Hepatocyte (in vitro differentiated cells): ENCODE measurements at regions not wholly inside any gene's neighbourhood (a gene's known extent, or its start where the extent isn't known, plus 50 kb on each side); places are given as distances from the start of the nearest gene placed in this dataset.

Experiments
- DNase-seq: peaks from one replicate; pipeline ENCODE4 v3.0.0-alpha.2; 2016; ENCODE audit warnings: low spot score
- H2AFZ ChIP-seq: fragments of 200-600 bp; sonication (generic); 2 replicates; pipeline ENCODE4 v1.6.0; 2016; ENCODE audit warnings: antibody characterized with exemption, mild to moderate bottlenecking
- H3K27ac ChIP-seq: fragments of 200-600 bp; sonication (generic); 2 replicates; pipeline ENCODE4 v1.5.1; 2016; ENCODE audit warnings: mild to moderate bottlenecking
- H3K27me3 ChIP-seq: fragments of 200-600 bp; sonication (generic); 2 replicates; pipeline ENCODE4 v1.6.1; 2016
- H3K36me3 ChIP-seq: fragments of 200-600 bp; sonication (generic); replicated peaks from 2 replicates; pipeline ENCODE4 v1.5.1; 2016; ENCODE audit warnings: low read depth; ENCODE audit not compliant: insufficient read depth
- H3K4me1 ChIP-seq: fragments of 200-600 bp; sonication (generic); 2 replicates; pipeline ENCODE4 v1.5.1; 2016; ENCODE audit warnings: mild to moderate bottlenecking, moderate library complexity; ENCODE audit not compliant: insufficient read depth
- H3K4me2 ChIP-seq: fragments of 200-600 bp; sonication (generic); 2 replicates; pipeline ENCODE4 v1.6.0; 2016
- H3K4me3 ChIP-seq: fragments of 200-600 bp; sonication (generic); 2 replicates; pipeline ENCODE4 v1.5.1; 2016; ENCODE audit warnings: mild to moderate bottlenecking
- H3K79me2 ChIP-seq: fragments of 200-600 bp; sonication (generic); 2 replicates; pipeline ENCODE4 v1.6.0; 2017; ENCODE audit warnings: mild to moderate bottlenecking
- H3K9me2 ChIP-seq: fragments of 200-600 bp; sonication (generic); replicated peaks from 2 replicates; pipeline ENCODE4 v1.6.0; 2017; ENCODE audit warnings: mild to moderate bottlenecking; ENCODE audit not compliant: insufficient read depth
- H3K9me3 ChIP-seq: fragments of 200-600 bp; sonication (generic); 2 replicates; pipeline ENCODE4 v1.5.1; 2016; ENCODE audit warnings: low read depth, mild to moderate bottlenecking
- H4K20me1 ChIP-seq: fragments of 200-600 bp; sonication (generic); 2 replicates; pipeline ENCODE4 v1.6.0; 2016; ENCODE audit warnings: mild to moderate bottlenecking; ENCODE audit not compliant: insufficient read depth, poor library complexity, severe bottlenecking
- EZH2 ChIP-seq: fragments of 200-600 bp; sonication (generic); IDR thresholded peaks from 2 replicates; pipeline ENCODE4 v1.6.1; 2016; ENCODE audit warnings: antibody characterized with exemption, mild to moderate bottlenecking, borderline replicate concordance
- EZH2phosphoT487 ChIP-seq: fragments of 200-600 bp; sonication (generic); IDR thresholded peaks from one replicate; pipeline ENCODE4 v1.6.1; 2018; ENCODE audit warnings: antibody characterized with exemption, mild to moderate bottlenecking, low read depth, moderate library complexity; ENCODE audit not compliant: unreplicated experiment, severe bottlenecking
- WGBS: methylation state at CpG from one replicate; pipeline ENCODE4 v1.1.6; 2016; ENCODE audit warnings: low lambda C conversion rate; ENCODE audit errors: missing lambda C conversion rate; 5-methylcytosine and 5-hydroxymethylcytosine counted together
- TF ChIP-seq, protein P1 (sequence below): fragments of 200-600 bp; sonication (generic); IDR thresholded peaks from 2 replicates; pipeline ENCODE4 v1.5.1; 2016; ENCODE audit warnings: antibody characterized with exemption, mild to moderate bottlenecking; ENCODE audit not compliant: poor library complexity

DNA sequence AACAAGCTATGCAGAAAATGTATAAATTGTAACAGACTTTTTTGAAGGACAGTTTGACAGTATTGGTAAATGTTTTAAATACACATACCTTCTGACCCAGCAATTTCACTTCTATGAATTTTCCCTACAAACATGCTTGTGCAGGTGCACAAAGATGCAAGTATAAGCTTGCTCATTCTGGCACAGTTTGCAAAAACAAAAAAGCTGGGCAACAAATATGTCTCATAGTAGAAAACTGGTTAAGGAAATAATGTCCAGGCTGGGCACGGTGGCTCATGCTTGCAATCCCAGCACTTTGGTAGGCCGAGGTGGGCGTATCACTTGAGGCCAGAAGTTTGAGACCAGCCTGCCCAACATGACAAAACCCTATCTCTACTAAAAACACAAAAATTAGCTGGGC lies 96.9 kb upstream of the NEDD4L start:
- Histone ChIP-seq H4K20me1 (no peaks in the 10 kb centered on the region), H3K27ac (no peak overlapping the region), H3K79me2 (no peaks in the 10 kb centered on the region), H2AFZ (no peak overlapping the region), H3K27me3 (no peaks in the 10 kb centered on the region), H3K4me3 (no peak overlapping the region), H3K36me3 (no peaks in the 10 kb centered on the region), H3K9me2 (no peaks in the 10 kb centered on the region), H3K4me2 (no peak overlapping the region), H3K4me1 (no peaks in the 10 kb centered on the region), H3K9me3 (no peaks in the 10 kb centered on the region)
- no peak for DNase-seq
- TF ChIP-seq EZH2 (no peak), EZH2phosphoT487 (no peak)
- TF ChIP-seq, protein P1, sequence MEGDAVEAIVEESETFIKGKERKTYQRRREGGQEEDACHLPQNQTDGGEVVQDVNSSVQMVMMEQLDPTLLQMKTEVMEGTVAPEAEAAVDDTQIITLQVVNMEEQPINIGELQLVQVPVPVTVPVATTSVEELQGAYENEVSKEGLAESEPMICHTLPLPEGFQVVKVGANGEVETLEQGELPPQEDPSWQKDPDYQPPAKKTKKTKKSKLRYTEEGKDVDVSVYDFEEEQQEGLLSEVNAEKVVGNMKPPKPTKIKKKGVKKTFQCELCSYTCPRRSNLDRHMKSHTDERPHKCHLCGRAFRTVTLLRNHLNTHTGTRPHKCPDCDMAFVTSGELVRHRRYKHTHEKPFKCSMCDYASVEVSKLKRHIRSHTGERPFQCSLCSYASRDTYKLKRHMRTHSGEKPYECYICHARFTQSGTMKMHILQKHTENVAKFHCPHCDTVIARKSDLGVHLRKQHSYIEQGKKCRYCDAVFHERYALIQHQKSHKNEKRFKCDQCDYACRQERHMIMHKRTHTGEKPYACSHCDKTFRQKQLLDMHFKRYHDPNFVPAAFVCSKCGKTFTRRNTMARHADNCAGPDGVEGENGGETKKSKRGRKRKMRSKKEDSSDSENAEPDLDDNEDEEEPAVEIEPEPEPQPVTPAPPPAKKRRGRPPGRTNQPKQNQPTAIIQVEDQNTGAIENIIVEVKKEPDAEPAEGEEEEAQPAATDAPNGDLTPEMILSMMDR: no peak
- 96% methylated on average over 3 of the region's 3 CpGs for WGBS

DNA sequence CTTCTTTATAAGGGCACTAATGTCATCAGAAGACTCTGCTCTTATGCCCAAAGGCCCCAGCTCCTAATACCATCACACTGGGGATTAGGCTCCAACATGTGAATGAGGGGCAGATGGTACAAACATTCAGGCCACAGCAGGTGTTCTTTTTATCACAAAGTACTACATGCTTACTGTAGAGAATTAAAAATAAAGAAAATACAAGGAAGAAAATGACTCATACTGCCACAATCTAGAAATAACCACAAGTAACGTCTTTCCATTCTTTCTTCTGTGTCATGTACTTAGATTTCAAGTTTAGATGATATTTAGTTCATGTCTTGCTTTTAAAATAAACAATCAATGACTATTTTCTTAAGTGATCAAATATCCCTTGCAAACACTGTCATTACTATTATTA lies 100.3 kb upstream of the NEDD4L start:
- Histone ChIP-seq H3K27me3 (no peaks in the 10 kb centered on the region), H4K20me1 (no peaks in the 10 kb centered on the region), H3K9me2 (no peaks in the 10 kb centered on the region), H2AFZ (no peak overlapping the region), H3K4me2 (no peak overlapping the region), H3K79me2 (no peaks in the 10 kb centered on the region), H3K4me3 (no peak overlapping the region), H3K9me3 (no peaks in the 10 kb centered on the region), H3K4me1 (no peaks in the 10 kb centered on the region), H3K36me3 (no peaks in the 10 kb centered on the region), H3K27ac (no peak overlapping the region)
- 82% methylated on average over 1 of the region's 1 CpG for WGBS
- no peak for DNase-seq
- TF ChIP-seq, protein P1: no peak
- no peak for TF ChIP-seq EZH2phosphoT487
- TF ChIP-seq EZH2: no peak

DNA sequence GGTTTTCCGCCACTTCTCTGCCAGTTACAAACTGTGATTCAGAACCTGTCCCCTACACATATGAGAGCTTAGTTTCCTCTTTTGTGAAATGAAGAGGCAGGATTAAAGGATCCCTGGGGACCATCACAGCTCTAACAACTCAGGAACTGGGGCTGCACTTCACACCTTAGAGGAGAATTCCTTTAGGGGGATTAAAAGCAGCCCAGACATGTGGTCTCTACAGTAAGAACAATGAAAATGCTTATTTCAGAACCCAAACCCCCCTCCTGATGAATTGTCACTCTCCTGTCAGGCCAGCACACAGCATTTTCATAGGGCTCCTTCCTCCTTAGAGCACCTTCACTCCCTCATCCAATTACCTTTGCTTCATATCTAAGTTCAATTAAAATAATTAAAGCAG lies 101.5 kb upstream of the NEDD4L start:
- no peaks in the 10 kb centered on the region for H3K4me1 ChIP-seq
- no peak for TF ChIP-seq EZH2
- no peak for TF ChIP-seq EZH2phosphoT487
- TF ChIP-seq, protein P1: no peak
- no peak overlapping the region for H3K4me2 ChIP-seq
- no peak overlapping the region for H3K4me3 ChIP-seq
- no peaks in the 10 kb centered on the region for H3K79me2 ChIP-seq
- WGBS: 100% methylated on average over 1 of the region's 1 CpG
- no peak for DNase-seq
- no peaks in the 10 kb centered on the region for H3K36me3 ChIP-seq
- H3K27ac ChIP-seq: no peak overlapping the region
- H4K20me1 ChIP-seq: no peaks in the 10 kb centered on the region
- H3K9me2 ChIP-seq: no peaks in the 10 kb centered on the region
- H2AFZ ChIP-seq: no peak overlapping the region
- no peaks in the 10 kb centered on the region for H3K9me3 ChIP-seq
- no peaks in the 10 kb centered on the region for H3K27me3 ChIP-seq

GRCh38 chr18:57941841-57942489 lies 102.1 kb upstream of the NEDD4L start:
- H3K27ac ChIP-seq: no peak overlapping the region
- no peaks in the 10 kb centered on the region for H3K36me3 ChIP-seq
- H3K9me2 ChIP-seq: no peaks in the 10 kb centered on the region
- no peaks in the 10 kb centered on the region for H3K79me2 ChIP-seq
- H3K4me2 ChIP-seq: no peak overlapping the region
- no peak overlapping the region for H3K4me3 ChIP-seq
- no peaks in the 10 kb centered on the region for H4K20me1 ChIP-seq
- H3K27me3 ChIP-seq: no peaks in the 10 kb centered on the region
- no peak for DNase-seq
- no peaks in the 10 kb centered on the region for H3K4me1 ChIP-seq
- no peak overlapping the region for H2AFZ ChIP-seq
- WGBS: 79% methylated on average over 9 of the region's 9 CpGs
- TF ChIP-seq EZH2 (no peak), EZH2phosphoT487 (no peak)
- TF ChIP-seq, protein P1: no peak
- H3K9me3 ChIP-seq: no peaks in the 10 kb centered on the region
